Neuronal stem cell (in vitro differentiated cells): ENCODE measurements at regions not wholly inside any gene's neighbourhood (a gene's known extent, or its start where the extent isn't known, plus 50 kb on each side); places are given as distances from the start of the nearest gene placed in this dataset.

Experiments
- DNase-seq: peaks from one replicate; pipeline ENCODE4 v3.0.0-alpha.2; 2013; ENCODE audit warnings: low spot score
- H2AFZ ChIP-seq: one replicate; pipeline ENCODE4 v1.6.1; 2013; ENCODE audit warnings: mild to moderate bottlenecking, low read length, inconsistent platforms
- H2AK5ac ChIP-seq: 2 replicates; pipeline ENCODE4 v1.6.1; 2013; ENCODE audit warnings: low read depth, mild to moderate bottlenecking, inconsistent platforms, low read length, moderate library complexity, mixed read lengths
- H2BK120ac ChIP-seq: 2 replicates; pipeline ENCODE4 v1.6.1; 2013; ENCODE audit warnings: low read depth, mild to moderate bottlenecking, inconsistent platforms, low read length, moderate library complexity, mixed read lengths
- H2BK12ac ChIP-seq: one replicate; pipeline ENCODE4 v1.6.1; 2013; ENCODE audit warnings: low read length, inconsistent platforms
- H2BK15ac ChIP-seq: 2 replicates; pipeline ENCODE4 v1.6.1; 2013; ENCODE audit warnings: mild to moderate bottlenecking, low read length, inconsistent platforms, mixed read lengths
- H2BK5ac ChIP-seq: one replicate; pipeline ENCODE4 v1.6.1; 2013; ENCODE audit warnings: inconsistent platforms, mild to moderate bottlenecking, low read length, moderate library complexity
- H3K14ac ChIP-seq: one replicate; pipeline ENCODE4 v1.6.1; 2013; ENCODE audit warnings: low read length, inconsistent platforms
- H3K18ac ChIP-seq: 2 replicates; pipeline ENCODE4 v1.6.1; 2013; ENCODE audit warnings: low read length, inconsistent platforms
- H3K23ac ChIP-seq: 2 replicates; pipeline ENCODE4 v1.6.1; 2013; ENCODE audit warnings: low read depth, mild to moderate bottlenecking, mixed read lengths, low read length, inconsistent platforms; ENCODE audit not compliant: poor library complexity
- H3K27ac ChIP-seq: replicated peaks from 3 replicates; pipeline ENCODE4 v1.5.1; 2013; ENCODE audit warnings: low read length, inconsistent platforms
- H3K27me3 ChIP-seq, 3 experiments: 2 replicates each; pipeline ENCODE4 v1.6.1; 2013; ENCODE audit warnings: low read length in 3 of 3, mild to moderate bottlenecking in 2 of 3, inconsistent platforms in 1 of 3, low read depth in 1 of 3, mixed read lengths in 1 of 3, moderate library complexity in 1 of 3; ENCODE audit not compliant: control insufficient read depth in 3 of 3, insufficient read depth in 3 of 3
- H3K36me3 ChIP-seq, 2 donors: replicated peaks in 1 of 2; 2 replicates each; pipeline ENCODE4 v1.6.1; 2013; ENCODE audit warnings: low read length in 2 of 2; ENCODE audit not compliant: control insufficient read depth in 2 of 2, insufficient read depth in 2 of 2
- H3K4ac ChIP-seq: 2 replicates; pipeline ENCODE4 v1.6.1; 2013; ENCODE audit warnings: inconsistent platforms, mild to moderate bottlenecking, low read length, moderate library complexity
- H3K4me1 ChIP-seq, 2 donors: 1 replicate in 1 of 2; 2 replicates in 1 of 2; pipeline ENCODE4 v1.6.1; 2013; ENCODE audit warnings: low read length in 2 of 2, low read depth in 1 of 2; ENCODE audit not compliant: control insufficient read depth in 2 of 2, insufficient read depth in 1 of 2
- H3K4me2 ChIP-seq: one replicate; pipeline ENCODE4 v1.6.1; 2013; ENCODE audit warnings: mild to moderate bottlenecking, low read length, inconsistent platforms; ENCODE audit not compliant: insufficient read depth, poor library complexity, severe bottlenecking
- H3K4me3 ChIP-seq, 2 donors: 2 replicates each; pipeline ENCODE4 v1.5.1; 2013; ENCODE audit warnings: low read length in 2 of 2, mild to moderate bottlenecking in 2 of 2, inconsistent platforms in 1 of 2, moderate library complexity in 1 of 2
- H3K79me1 ChIP-seq: one replicate; pipeline ENCODE4 v1.6.1; 2013; ENCODE audit warnings: low read depth, mild to moderate bottlenecking, inconsistent platforms, low read length, moderate library complexity
- H3K9ac ChIP-seq: one replicate; pipeline ENCODE4 v1.6.1; 2013; ENCODE audit warnings: mild to moderate bottlenecking, low read depth, low read length, inconsistent platforms; ENCODE audit not compliant: poor library complexity
- H3K9me3 ChIP-seq, 2 donors: replicated peaks in 1 of 2; 2 replicates each; pipeline versions ENCODE3 to v1.6.1; 2013; ENCODE audit warnings: low read length in 2 of 2, mild to moderate bottlenecking in 2 of 2, inconsistent platforms in 1 of 2, low read depth in 1 of 2, mixed read lengths in 1 of 2, moderate library complexity in 1 of 2; ENCODE audit not compliant: control insufficient read depth in 2 of 2, insufficient read depth in 1 of 2
- H4K8ac ChIP-seq: one replicate; pipeline ENCODE4 v1.6.1; 2013; ENCODE audit warnings: low read depth, mild to moderate bottlenecking, inconsistent platforms, low read length, moderate library complexity
- H4K91ac ChIP-seq: one replicate; pipeline ENCODE4 v1.6.1; 2013; ENCODE audit warnings: low read length, low read depth, mild to moderate bottlenecking, inconsistent platforms; ENCODE audit not compliant: poor library complexity
- WGBS, 2 donors: extraction: QIAGEN DNeasy Blood & Tissue Kit; methylation state at CpG; one replicate each; pipeline ENCODE4 v1.1.7; 2013; ENCODE audit warnings: missing lambda C conversion rate in 2 of 2, mixed read lengths in 1 of 2; ENCODE audit not compliant: insufficient read length in 2 of 2, insufficient replicate concordance in 1 of 2; ENCODE audit errors: extremely low coverage in 2 of 2; 5-methylcytosine and 5-hydroxymethylcytosine counted together

- no peak overlapping the region for H2BK120ac ChIP-seq
- no peaks in the 10 kb centered on the region for H3K4me1 ChIP-seq
- no peak overlapping the region for H4K91ac ChIP-seq
- H2AFZ ChIP-seq: no peak overlapping the region
- H3K9ac ChIP-seq: no peak overlapping the region
- H2BK5ac ChIP-seq: no peak overlapping the region
- H2AK5ac ChIP-seq: no peak overlapping the region
- DNase-seq: no peak
- no peak overlapping the region for H2BK12ac ChIP-seq
- no peaks in the 10 kb centered on the region for H3K79me1 ChIP-seq
- H3K23ac ChIP-seq: no peak overlapping the region
- H3K9me3 ChIP-seq: no peaks in the 10 kb centered on the region
- H3K14ac ChIP-seq: no peak overlapping the region
- no peak overlapping the region for H3K18ac ChIP-seq
- no peaks in the 10 kb centered on the region for H3K36me3 ChIP-seq
- H3K27me3 ChIP-seq: no peaks in the 10 kb centered on the region
- H3K4me2 ChIP-seq: no peak overlapping the region
- no peak overlapping the region for H2BK15ac ChIP-seq
- H4K8ac ChIP-seq: no peak overlapping the region
- no peak overlapping the region for H3K4me3 ChIP-seq
- H3K4ac ChIP-seq: no peak overlapping the region
- no peak overlapping the region for H3K27ac ChIP-seq
Observed at GRCh38 chr14:86794689-86795088, 1198.3 kb downstream of the GALC start.

DNA sequence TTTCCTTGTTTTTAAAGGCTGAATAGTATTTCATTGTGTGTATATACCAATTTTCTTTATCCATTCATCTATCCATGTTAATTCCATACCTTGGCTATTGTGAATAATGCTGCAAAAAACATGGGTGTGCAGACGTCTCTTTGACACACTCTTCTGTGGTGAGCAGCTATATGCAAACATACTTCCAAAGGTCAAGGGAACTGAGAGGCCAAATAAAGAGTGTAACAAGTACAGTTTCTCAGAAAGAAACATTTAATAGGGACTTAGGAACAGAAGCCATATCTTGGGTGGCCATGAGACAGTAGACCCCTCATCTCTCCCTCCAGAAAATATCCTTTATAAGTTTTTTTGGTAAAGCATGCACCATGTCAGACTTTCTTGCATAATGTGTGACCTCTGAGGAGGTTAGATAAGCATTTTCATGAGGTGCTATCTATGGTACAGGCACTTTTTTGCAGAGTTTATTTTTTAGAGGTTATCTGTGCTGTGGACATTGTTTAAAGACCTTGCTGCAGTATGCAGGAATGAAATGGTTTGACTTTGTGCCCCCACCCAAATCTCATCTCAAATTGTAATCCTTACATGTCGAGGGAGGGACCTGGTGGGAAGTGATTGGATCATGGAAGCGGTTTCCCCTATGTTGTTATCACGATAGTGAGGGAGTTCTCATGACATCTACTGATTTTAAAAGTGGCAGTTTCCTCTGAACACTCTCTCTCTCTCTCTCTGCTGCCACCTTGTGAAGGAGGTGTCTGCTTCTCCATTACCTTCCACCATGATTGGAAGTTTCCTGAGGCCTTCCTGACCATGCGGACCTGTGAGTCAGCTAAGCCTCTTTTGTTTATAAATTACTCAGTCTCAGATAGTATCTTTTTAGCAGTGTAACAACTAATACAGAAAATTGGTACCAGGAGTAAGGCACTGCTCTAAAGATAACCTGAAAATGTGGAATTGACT is 1202.3 kb downstream of the GALC start:
- Histone ChIP-seq H3K27me3 (no peaks in the 10 kb centered on the region), H2AFZ (no peak overlapping the region), H4K91ac (no peak overlapping the region), H3K36me3 (no peaks in the 10 kb centered on the region), H3K4me1 (no peaks in the 10 kb centered on the region), H3K4me2 (no peak overlapping the region), H3K79me1 (no peaks in the 10 kb centered on the region), H3K9me3 (no peaks in the 10 kb centered on the region), H3K4me3 (no peak overlapping the region), H4K8ac (no peak overlapping the region), H2BK12ac (no peak overlapping the region), H3K9ac (no peak overlapping the region), H2BK5ac (no peak overlapping the region), H2BK15ac (no peak overlapping the region), H3K27ac (no peak overlapping the region), H2AK5ac (no peak overlapping the region), H3K23ac (no peak overlapping the region), H3K14ac (no peak overlapping the region), H3K18ac (no peak overlapping the region), H3K4ac (no peak overlapping the region), H2BK120ac (no peak overlapping the region)
- WGBS, 2 donors: no CpG with 5 or more reads among the region's 5 CpGs
- no peak for DNase-seq

DNA sequence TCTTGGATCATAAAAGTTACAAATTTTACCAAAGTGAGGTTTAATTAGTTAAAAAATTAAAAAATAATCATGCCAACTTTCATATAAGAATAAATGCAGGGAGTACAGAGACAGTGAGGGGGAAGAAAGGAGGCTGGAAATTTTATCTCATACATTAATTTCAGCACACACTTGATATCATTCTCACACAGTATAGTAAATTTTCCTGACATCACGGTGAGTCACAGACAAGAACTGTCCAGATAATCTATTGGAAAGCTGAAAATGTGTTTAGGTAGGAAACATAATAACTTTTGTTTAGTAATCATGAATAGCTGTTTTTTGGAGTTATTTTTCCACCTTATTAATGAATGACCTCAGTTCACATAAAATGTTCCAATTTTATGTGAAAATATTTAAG is 1204.8 kb downstream of the GALC start:
- DNase-seq: no peak
- H3K23ac ChIP-seq: no peak overlapping the region

DNA sequence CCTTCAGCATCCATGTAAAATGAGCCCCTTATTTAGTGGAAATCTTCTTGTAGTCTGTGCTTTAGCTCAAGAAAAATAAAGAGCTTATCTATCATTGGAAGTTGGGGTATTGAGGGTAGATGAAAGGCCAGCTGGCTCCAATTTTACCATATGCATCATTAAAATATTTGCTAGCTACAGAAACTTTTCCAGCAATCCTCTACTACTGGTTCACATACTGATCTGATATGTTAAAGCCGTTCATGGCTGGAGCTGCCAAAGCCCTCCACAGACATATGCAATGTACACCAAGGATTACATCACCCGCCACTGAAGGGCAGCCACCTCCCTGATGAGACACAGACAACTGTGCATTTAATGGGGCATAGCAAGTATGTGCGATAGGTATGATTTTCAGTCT is 1205.3 kb downstream of the GALC start:
- Histone ChIP-seq H2AK5ac (no peak overlapping the region), H3K27ac (no peak overlapping the region), H3K9me3 (no peaks in the 10 kb centered on the region), H2AFZ (no peak overlapping the region), H3K23ac (no peak overlapping the region), H3K4me1 (no peaks in the 10 kb centered on the region), H3K18ac (no peak overlapping the region), H3K9ac (no peak overlapping the region), H3K4ac (no peak overlapping the region), H4K91ac (no peak overlapping the region), H3K4me2 (no peak overlapping the region), H3K4me3 (no peak overlapping the region), H2BK5ac (no peak overlapping the region), H2BK12ac (no peak overlapping the region), H2BK120ac (no peak overlapping the region), H3K14ac (no peak overlapping the region), H3K36me3 (no peaks in the 10 kb centered on the region), H3K27me3 (no peaks in the 10 kb centered on the region), H3K79me1 (no peaks in the 10 kb centered on the region), H2BK15ac (no peak overlapping the region), H4K8ac (no peak overlapping the region)
- WGBS, 2 donors: no CpG with 5 or more reads among the region's 3 CpGs
- no peak for DNase-seq

More for the DNA sequence above, 1204.8 kb downstream of the GALC start:
- H3K4ac ChIP-seq: no peak overlapping the region
- H4K91ac ChIP-seq: no peak overlapping the region
- H3K4me2 ChIP-seq: no peak overlapping the region
- H3K4me1 ChIP-seq: no peaks in the 10 kb centered on the region
- H2BK120ac ChIP-seq: no peak overlapping the region
- H3K4me3 ChIP-seq: no peak overlapping the region
- H3K14ac ChIP-seq: no peak overlapping the region
- H2BK5ac ChIP-seq: no peak overlapping the region
- H3K27me3 ChIP-seq: no peaks in the 10 kb centered on the region
- H3K18ac ChIP-seq: no peak overlapping the region
- H2BK15ac ChIP-seq: no peak overlapping the region
- WGBS, 2 donors: no CpG with 5 or more reads among the region's 1 CpG
- no peak overlapping the region for H2AFZ ChIP-seq
- no peak overlapping the region for H4K8ac ChIP-seq
- no peaks in the 10 kb centered on the region for H3K9me3 ChIP-seq
- H3K27ac ChIP-seq: no peak overlapping the region
- no peak overlapping the region for H2BK12ac ChIP-seq
- H2AK5ac ChIP-seq: no peak overlapping the region
- H3K36me3 ChIP-seq: no peaks in the 10 kb centered on the region
- H3K79me1 ChIP-seq: no peaks in the 10 kb centered on the region
- no peak overlapping the region for H3K9ac ChIP-seq
